Fibroblast of villous mesenchyme (primary cell): ENCODE measurements at regions not wholly inside any gene's neighbourhood (a gene's known extent, or its start where the extent isn't known, plus 50 kb on each side); places are given as distances from the start of the nearest gene placed in this dataset. TPM values are rescaled to one million over a fixed set of nuclear protein-coding genes. Genes with fewer than 3 reads are reported as not detected.

Experiments
- DNase-seq: peaks from one replicate; pipeline ENCODE4 v3.0.0-alpha.2; 2010; ENCODE audit warnings: low read depth
- H3K4me3 ChIP-seq: 2 replicates; pipeline ENCODE4 v1.5.1; 2011; ENCODE audit warnings: low read depth, mild to moderate bottlenecking, low read length
- CTCF ChIP-seq: IDR thresholded peaks from 2 replicates; pipeline ENCODE4 v1.5.1; 2012; ENCODE audit warnings: low read depth, mild to moderate bottlenecking, low read length; ENCODE audit not compliant: insufficient read depth
- small RNA-seq: library from RNA; depleted of rRNA; stranded (forward); fragments of <200 nt; gene quantifications from one replicate; pipeline ENCODE3, GENCODE V24; 2012

GRCh38 chr14:30803185-30803584 lies 71.2 kb upstream of the COCH start:
- no peak for TF ChIP-seq CTCF
- no peak overlapping the region for H3K4me3 ChIP-seq
- DNase-seq, result no peak

- no peak overlapping the region for H3K4me3 ChIP-seq
- TF ChIP-seq CTCF, result no peak
- no peak for DNase-seq
These were observed 69.1 kb upstream of the COCH start for GRCh38 chr14:30805284-30805683.

- TF ChIP-seq CTCF, result no peak
- no peak for DNase-seq
- H3K4me3 ChIP-seq, result no peak overlapping the region
These were observed 65.8 kb upstream of the COCH start for GRCh38 chr14:30808576-30808975.

- TF ChIP-seq CTCF, result no peak
- H3K4me3 ChIP-seq, result no peak overlapping the region
- DNase-seq, result no peak
These were observed 61.1 kb upstream of the COCH start for GRCh38 chr14:30813216-30813615.

GRCh38 chr14:30820674-30821073 lies 53.7 kb upstream of the COCH start:
- H3K4me3 ChIP-seq, result no peak overlapping the region
- DNase-seq, result no peak
- TF ChIP-seq CTCF, result no peak

- no peak for TF ChIP-seq CTCF
- DNase-seq, result no peak
- no peak overlapping the region for H3K4me3 ChIP-seq
These were observed 52.2 kb upstream of the COCH start for GRCh38 chr14:30822080-30822571.

Small RNAs in the stretch of these regions (small RNA-seq; reads per million reads assigned to genes)
- not detected for gene AL049830.2
